22Rv1 (cell line): ENCODE measurements at regions not wholly inside any gene's neighbourhood (a gene's known extent, or its start where the extent isn't known, plus 50 kb on each side); places are given as distances from the start of the nearest gene placed in this dataset.

ENCODE experiments used
- CTCF ChIP-seq: fragments of 450-650 bp; IDR thresholded peaks from 2 replicates; pipeline ENCODE4 v1.5.1; 2017; ENCODE audit warnings: mild to moderate bottlenecking
- ZFX ChIP-seq: fragments of 450-650 bp; IDR thresholded peaks from 2 replicates; pipeline ENCODE4 v1.6.1; 2017; ENCODE audit warnings: antibody characterized with exemption, borderline replicate concordance

GRCh38 chr4:187613089-187613839 lies 382.3 kb upstream of the ZFP42 start:
- TF ChIP-seq CTCF, result no peak
- no peak for TF ChIP-seq ZFX
